HG02759 (cell line): ENCODE measurements at regions not wholly inside any gene's neighbourhood (a gene's known extent, or its start where the extent isn't known, plus 50 kb on each side); places are given as distances from the start of the nearest gene placed in this dataset.
"Not testable (repeated sequence)": the region's sequence is repeated elsewhere in the genome, so short reads cannot be mapped to it uniquely, and the experiment has no call there.

Experiments
- ATAC-seq: cut with Tn5 transposase; IDR thresholded peaks from one replicate; pipeline ENCODE4 v1.9.1; 2021; ENCODE audit warnings: mild to moderate bottlenecking, moderate library complexity; ENCODE audit not compliant: unreplicated experiment

DNA sequence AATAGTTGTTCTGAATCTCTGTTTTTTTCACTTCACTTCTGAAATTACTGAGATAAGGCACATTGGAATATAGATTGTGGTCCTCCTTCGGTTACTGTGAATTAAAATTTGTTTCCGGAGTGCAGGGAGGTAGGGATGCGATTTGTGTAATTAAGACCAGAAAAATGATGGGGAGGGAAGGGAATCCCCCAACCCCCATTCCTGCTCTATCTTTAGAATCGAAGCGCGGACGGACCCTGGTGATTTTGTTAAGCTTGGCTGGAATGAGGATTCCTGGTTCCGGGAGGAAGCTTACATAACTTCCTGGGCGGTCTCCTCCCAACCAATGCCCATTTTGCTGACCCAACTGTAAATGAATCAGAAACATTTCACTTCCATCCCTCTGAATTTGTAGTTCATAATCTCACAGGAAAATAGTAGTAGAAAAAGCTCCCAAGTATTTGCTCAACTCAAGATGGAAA, 220.1 kb upstream of the MSX2 start:
- no peak for ATAC-seq

DNA sequence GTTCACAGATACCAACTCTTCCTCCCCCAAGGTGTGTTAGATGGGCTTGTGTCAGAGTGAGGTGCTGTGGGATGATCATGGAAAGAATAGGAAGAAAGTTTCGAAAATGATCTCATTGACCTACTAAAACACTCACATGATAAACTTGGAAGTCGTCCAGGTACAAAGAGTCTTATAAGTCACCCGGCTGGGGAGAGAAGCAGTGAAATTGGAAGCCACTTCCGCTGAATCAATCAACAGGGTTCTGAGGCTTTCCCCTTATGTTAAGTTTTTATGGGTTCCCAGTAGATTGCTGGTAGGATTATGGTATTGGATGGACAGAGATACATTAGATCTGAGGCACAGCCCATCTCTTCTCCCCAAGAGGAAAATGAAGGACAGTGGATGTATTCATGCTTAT, 218.8 kb upstream of the MSX2 start:
- ATAC-seq: no peak

DNA sequence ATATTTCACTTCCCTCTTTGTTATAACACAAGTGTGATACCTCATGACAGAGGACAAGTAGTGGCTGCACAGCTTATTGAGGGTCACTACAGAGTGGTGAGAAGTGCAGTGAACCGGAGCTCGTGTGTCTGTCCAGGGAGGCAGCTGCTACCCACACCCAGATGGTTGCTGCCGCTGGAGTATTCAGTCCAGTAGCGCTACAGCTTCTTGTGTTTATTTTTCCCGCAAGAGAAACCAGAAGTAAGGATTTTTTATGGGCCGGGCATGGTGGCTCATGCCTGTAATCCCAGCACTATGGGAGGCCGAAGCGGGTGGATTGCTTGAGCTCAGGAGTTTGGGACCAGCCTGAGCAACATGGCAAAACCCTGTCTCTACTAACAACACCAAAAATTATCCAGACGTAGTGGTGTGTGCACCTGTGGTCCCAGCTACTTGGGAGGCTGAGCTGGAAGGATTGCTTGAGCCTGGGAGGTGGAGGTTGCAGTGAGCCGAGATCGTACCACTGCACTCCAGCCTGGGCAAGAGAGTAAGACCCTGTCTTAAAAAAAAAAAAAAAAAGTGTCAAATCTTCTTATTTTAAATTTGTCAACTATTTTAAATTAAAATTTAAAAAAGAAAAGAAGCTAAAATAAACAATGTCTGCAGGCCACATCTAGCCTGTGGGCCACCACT, 213.5 kb upstream of the MSX2 start:
- ATAC-seq: not testable (repeated sequence)

DNA sequence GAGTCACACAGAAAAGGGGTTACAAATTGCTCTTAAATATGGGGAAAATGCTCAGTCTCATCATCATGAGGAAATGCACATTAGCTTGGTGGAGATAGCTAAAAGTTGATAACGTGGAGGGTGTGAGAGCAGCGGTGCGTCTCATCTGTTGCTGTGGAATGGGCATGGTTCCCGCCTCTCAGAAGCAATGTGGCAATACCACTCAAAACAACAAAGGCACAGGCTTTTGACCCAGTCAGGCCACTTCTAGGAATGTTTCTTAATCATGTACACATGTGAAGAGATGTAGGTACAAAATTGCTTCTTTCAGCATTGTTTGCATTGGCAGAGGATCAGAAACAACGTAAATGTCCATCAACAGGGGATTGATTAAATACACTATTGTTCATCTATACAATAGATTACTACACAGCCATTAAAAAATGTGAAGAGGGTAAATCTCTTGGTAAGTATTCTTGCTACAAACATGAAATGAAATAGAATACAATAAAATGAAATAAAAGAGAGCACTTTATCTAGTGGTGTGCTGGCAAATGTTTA, 212.6 kb upstream of the MSX2 start:
- ATAC-seq: no peak

DNA sequence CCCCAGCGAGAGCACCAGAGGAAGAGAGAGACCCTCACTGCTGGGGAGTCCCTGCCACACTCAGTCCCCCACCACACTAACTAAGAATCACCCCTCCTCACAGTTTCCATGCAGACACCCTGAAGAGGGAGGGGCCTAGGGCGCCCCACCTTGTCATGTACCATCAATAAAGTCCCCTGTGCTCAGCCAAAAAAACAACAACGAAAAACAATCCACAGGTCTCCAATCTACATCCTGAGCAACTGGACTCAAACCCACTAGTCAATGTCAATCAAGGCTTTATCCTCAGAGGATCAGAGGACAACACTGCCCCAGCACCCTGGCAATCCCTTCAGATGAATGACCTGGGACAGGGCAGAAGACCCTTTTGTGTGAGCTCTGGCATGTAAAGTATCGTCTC, 210.1 kb upstream of the MSX2 start:
- no peak for ATAC-seq

DNA sequence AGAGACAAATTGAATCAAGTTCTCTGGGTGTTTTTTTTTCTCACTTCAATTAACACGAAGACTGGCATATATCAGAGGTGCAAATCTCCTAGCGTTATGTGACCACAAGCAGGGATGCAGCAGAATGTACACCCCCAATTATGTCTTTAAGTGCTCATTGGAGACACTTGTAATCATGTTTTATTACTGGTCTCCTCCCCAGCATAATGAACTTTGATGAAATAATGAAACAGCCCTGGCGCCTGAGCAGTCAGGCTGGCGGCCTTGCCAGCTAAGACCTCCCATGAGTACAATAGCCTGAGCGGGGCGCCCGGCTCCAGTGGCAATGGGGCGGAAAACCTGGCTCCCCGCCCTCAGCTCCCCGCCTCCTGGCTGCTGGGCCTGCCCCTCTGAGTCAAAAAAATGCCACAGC, 209.4 kb upstream of the MSX2 start:
- no peak for ATAC-seq

DNA sequence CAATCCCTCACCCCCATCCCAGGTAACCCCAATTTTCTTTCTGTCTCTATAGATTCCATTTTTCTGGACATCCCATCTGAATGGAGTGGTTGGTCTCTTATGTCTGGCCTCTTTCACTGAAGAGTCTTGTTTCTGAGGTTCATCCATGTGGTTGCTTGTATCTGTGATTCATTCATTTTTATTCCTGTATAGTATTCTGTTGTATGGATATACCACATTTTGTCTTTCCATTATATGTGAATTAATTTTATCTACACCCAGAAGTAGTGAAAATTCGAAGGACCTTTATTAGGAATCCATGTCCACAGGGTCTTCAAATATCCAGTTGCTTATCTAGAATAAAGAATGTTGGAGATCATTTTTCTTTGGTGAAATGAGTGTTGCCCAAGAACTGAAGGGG, 207.6 kb upstream of the MSX2 start:
- ATAC-seq: no peak

DNA sequence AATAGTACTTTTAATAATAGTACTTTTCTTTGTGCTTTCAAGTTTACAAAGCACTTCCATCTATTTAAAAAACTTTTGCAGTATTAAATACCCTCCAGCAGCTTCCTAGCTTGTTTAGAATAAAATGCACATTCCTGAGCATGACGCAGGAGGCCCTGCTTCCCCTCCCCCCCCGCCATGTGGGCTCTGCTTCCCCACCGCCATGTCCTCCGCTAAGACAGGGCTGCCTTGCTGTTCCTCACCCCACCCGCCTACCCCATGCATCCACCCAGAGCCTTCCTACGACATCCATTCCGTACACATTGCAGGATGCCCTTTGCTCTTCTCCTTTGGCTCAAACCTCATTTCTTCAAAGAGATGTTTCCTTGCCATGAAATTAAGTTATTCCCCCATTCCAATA, 205.9 kb upstream of the MSX2 start:
- no peak for ATAC-seq

DNA sequence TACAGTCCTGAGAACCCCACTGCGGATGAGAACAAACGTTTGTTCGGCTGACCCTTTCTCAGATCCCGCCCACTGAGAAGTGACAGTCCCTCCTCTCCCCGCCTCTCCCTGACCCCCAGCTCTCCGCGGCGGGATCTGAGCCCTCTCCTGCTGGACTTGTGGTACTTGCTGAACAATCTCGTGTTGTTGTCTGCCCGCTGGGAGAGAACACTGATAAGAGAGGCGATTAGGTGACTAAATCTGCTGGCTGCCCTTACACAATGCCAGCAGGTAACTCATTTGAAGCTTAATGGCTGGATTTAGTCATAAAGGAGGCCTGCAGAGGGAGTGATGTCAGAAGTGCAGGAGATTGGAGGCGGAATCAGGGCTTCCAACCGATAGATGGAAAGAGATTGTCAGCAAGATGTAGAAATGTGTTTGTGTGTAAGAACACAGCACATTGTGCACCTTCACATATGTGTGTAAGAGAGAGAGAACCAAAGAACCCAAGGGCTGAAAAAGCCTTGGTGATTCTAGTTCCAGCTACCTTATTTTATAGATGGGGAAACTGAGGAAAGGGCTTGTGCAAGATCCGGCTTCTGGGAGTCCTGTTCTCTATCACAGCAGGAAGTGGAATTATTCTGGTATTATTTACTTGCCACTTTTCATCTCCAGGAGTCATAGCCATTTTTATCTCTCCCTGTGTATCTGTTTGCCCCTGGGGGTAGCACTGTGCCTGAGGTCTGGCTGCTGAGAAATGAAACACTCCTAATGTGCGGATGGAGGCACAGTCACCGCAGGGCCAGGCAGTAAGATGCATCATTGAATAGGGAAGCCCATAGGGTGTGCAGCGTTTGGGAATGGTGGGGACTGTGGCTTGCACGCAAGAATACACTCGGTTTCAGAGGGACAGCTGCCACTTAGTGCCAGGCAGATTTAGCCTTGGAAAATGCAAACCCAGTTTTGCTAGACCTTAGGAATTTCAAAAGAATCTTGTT, 203.7 kb upstream of the MSX2 start:
- ATAC-seq: no peak

DNA sequence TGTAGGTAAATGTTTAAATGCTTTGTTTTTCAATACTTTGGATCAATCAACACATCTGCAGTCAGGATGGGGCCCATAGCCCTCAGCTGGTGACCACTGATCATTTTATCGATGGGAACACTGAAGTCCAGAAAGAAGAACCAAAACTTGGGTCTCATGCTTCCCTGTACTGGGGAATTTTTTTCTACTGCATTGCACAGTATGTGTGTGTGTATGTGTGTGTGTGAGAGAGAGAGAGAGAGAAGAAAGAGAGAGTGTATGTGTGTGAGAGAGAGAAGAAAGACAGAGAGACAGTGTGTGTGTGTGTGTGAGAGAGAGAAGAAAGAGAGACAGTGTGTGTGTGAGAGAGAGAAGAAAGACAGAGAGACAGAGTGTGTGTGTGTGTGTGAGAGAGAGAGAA, 202.9 kb upstream of the MSX2 start:
- no peak for ATAC-seq

DNA sequence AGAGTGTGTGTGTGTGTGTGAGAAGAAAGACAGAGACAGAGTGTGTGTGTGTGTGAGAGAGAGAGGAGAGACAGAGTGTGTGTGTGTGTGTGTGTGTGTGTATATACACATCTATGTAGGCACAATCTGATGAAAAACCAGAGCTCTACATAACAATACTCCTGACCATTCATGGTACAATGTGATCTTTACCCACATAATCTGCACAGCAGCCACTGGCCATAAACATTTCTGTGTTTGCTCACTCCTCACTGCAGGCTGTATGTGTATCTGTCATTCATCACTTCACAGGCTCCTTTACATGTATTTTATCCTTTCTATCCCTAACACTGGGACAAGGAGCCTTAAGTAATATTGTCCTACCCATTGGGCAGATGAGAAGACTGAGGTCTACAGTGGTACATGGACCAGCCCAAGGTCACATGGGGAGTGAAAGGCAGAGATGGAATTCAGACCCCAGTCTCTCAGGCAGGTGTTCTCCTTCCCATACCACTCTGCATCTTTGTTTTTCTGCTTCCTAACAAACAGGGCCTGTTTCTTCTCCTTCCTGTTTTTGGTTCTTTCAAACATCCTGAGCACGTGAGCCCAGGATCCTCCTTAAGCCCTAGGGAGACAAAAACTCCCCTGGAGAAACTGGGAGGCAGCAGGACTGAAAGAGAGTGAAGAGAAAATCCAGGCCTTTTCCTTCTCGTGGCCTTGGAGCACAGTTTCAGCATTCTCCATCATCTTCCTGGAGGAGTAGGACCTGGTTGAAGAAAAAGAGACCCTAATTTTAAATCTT, 201.7 kb upstream of the MSX2 start:
- no peak for ATAC-seq

DNA sequence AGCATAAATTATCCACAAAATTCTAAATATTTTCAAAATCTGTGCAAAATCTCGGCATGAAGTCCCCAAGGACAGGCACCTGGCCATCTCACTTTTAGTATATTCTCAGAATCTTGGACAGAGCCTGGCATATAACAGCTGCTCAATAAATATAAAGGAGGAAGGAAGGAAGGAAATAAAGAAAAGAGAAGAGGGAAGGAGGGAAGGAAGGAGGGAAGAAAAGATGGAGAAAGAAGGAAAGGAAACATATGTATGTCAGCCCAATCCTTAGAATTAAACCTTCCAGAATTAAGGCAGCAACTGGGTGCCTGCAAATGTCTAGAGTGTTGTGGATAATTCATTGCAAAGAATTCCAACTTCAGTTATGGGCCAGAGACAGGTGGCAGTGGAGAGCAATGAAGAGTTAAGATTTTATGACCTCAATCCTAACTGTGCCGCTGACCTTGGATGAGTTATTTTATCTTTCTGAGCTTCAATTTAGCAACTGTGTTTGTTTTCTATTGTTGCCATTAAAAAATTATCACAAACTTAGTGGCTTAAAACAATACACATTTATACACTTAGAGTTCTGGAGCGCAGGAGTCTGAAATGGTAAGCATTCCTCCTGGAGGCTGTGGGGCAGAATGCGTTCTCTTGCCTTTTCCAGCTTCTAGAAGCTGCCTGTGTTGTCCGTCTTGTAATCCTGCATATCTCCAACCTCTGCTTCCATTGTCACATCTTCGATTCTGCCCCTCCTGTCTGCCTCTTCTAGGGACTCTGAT, 200.9 kb upstream of the MSX2 start:
- no peak for ATAC-seq

DNA sequence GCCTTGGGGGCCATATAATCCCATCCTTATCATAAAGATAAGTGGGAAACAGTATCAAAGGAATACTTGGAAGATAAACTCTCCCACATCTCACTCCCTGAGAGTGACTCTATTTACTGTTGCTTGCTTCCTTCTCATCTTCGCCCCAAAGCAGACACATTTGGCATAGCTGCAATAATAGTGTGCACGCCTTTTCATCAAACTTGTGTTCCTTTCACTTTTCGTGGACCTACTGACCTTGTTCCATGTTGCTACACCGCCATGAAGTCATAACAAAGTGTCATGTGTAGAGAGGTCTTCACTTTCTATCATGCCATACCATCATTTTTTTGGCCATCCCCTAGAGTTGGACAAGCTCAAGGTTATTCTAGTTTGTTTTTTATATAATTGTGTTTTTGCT, 200.0 kb upstream of the MSX2 start:
- no peak for ATAC-seq

DNA sequence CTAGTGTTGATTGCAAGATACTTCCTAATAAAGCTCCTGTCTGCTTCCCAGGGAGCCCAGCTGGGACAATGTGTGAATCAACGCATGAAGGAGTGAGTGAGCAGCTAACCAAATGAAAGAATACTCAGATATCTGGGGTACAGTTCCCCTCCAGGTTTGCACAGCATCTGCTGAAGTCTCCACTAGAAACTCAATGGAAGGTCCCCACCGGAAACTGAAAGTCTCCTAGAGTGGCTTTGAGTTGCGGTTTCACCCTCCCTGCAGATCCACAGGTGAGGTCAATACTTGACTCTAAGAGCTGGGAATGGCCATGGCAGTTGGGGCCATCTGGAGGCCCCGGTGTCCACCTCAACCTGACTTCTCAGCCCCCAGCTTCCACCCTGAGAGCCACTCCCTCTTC, 198.2 kb upstream of the MSX2 start:
- no peak for ATAC-seq

DNA sequence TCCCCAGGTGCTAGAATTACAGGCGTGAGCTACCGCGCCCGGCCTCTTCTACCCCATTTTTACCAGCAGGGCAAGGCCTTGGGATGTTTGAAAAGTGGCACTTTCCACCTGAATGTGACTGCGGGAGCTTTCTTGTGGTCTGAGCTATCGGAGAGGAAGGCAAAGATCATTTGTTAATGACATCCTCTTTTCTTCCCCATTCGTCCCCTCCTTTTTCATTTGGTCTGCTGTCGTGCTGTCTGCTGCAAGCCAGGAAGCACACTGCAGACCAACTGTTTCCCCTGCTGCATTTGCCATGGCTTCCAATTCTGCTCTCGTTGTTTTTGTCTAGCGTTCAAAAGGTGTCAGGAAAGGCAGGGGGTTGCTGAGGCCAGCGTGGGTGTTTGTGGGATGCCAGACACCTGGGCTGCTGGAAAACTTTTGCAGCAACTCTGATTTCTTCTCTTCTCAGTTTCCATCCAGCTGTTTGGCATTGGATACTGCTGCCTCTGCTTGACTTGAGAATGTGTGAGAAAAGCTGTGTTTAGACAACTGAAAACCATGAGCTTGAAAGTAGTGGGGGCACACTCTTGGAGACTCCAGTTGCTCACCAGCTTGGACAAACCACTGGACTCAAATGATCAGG, 196.4 kb upstream of the MSX2 start:
- no peak for ATAC-seq

DNA sequence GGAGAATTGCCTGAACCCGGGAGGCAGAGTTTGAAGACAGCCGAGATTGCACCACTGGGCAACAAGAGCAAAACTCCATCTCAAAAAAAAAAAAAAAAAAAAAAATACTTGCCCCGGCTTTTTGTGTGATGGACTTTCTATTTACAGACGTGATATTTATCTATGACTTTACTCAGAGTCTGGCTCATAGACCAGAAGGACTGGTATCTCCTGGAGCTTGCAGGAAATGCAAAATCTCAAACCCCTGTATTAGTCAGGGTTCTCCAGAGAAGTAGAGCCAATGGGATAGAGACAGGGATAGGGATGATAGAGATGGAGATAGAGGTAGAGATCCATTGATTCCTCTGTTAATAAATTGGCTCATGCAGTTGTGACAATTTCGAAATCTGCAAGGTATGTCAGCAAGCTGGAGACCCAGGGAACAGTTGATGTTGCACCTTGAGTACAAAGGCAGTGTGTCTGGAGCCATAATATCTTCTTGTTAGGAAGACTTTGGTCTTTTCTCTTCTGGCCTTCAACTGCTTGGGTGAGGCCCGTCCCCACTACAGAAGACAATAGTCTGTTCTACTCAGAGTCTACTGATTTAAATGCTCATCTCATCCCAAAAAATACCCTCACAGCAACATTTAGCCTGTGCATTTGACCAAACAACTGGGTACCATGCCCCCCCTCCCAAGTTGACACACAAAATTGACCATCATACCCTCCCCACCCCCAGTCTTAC, 195.4 kb upstream of the MSX2 start:
- ATAC-seq: no peak

DNA sequence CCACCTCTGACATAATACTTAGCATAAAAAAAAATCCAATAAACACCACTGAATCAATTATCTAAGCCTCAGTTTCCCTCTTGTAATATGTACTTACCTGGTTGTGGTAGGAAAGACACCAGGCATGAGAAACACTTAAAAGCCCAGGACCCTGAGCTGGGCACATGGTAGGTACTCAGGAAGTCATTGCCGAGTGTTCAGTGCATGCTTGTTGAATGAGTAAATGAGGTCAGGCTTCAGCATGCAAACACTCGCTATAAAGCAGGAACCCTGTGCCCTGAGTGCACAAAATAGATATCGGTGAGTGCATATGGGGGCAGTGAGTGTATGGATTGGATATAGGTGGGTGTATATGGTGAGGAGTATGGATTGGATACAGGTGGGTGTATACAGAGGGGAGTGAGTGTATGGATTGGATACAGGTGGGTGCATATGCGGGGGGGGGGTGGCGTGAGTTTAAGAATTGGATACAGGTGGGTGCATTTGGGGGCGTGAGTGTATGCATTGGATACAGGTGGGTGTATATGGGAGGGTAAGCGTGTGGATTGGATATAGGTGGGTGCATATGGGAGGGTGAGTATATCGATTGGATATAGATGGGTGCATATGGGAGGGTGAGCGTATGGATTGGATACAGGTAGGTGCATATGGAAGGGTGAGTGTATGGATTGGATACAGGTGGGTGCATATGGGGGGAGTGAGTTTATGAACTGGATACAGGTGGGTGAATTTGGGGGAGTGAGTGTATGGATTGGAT, 194.3 kb upstream of the MSX2 start:
- ATAC-seq: no peak

DNA sequence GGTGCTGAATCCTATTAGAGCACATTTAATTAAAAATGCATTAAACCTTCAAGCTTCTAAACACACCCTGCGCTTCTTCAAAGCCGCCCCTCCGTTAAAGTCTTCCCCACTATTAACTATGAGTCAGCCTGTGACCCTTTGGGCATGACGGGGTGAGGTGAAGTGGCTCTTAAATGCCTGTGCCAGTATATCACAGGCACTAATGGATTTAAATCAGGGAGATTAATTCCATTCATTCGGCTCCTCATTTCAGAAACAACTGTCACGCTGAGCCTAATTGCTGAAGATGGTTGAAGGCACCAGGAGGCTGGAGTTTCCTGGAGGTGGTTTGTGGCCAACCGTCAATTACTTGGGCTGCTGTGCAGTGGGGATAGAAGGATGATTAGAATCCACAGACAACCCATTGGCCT, 192.6 kb upstream of the MSX2 start:
- ATAC-seq: no peak
